Heart right ventricle (tissue), 16 donors: ENCODE measurements at regions not wholly inside any gene's neighbourhood (a gene's known extent, or its start where the extent isn't known, plus 50 kb on each side); places are given as distances from the start of the nearest gene placed in this dataset.

Experiments used
- ATAC-seq, 8 donors: fragments of 200-7000 bp; cut with Tn5 transposase; one replicate each; pipeline ENCODE4 v1.9.1; 2020; ENCODE audit warnings: mild to moderate bottlenecking in 8 of 8, moderate library complexity in 8 of 8, moderate number of reproducible peaks in 1 of 8
- DNase-seq, 2 donors: peaks; one replicate each; pipeline ENCODE4 v3.0.0-alpha.2; 2020
- H3K27ac ChIP-seq, 10 donors: fragments of 200-600 bp; sonication (generic) in 2 of 10; one replicate each; pipeline versions ENCODE4 v1.5.0 to v1.8.0; 2020 to 2022; ENCODE audit warnings: mild to moderate bottlenecking in 3 of 10
- H3K27me3 ChIP-seq, 7 donors: fragments of 200-600 bp; one replicate each; pipeline ENCODE4 v1.8.0; 2021 to 2022; ENCODE audit warnings: mild to moderate bottlenecking in 2 of 7
- H3K36me3 ChIP-seq, 9 donors: fragments of 200-600 bp; sonication (generic) in 1 of 9; one replicate each; pipeline versions ENCODE4 v1.5.0 to v1.8.0; 2020 to 2022; ENCODE audit warnings: mild to moderate bottlenecking in 2 of 9
- H3K4me1 ChIP-seq, 9 donors: fragments of 200-600 bp; sonication (generic) in 1 of 9; one replicate each; pipeline versions ENCODE4 v1.5.0 to v1.8.0; 2020 to 2022; ENCODE audit warnings: mild to moderate bottlenecking in 4 of 9
- H3K4me3 ChIP-seq, 10 donors: fragments of 200-600 bp; sonication (generic) in 2 of 10; one replicate each; pipeline versions ENCODE4 v1.5.0 to v1.8.0; 2020 to 2022; ENCODE audit warnings: mild to moderate bottlenecking in 7 of 10, moderate library complexity in 2 of 10
- H3K9me3 ChIP-seq, 11 donors: fragments of 200-600 bp in 10 of 11; sonication (generic) in 2 of 11; one replicate each; pipeline versions ENCODE4 v1.5.0 to v1.8.0; 2013 to 2022; ENCODE audit warnings: mild to moderate bottlenecking in 2 of 11, control low read depth in 1 of 11, moderate library complexity in 1 of 11
- WGBS, 2 donors: extraction: QIAGEN DNeasy Blood & Tissue Kit; methylation state at CpG; one replicate each; pipeline ENCODE4 v1.1.7; 2013; ENCODE audit warnings: inconsistent platforms in 1 of 2; 5-methylcytosine and 5-hydroxymethylcytosine counted together
- intact Hi-C, 10 donors: fragments of 100-400 bp; cut with DNase I; formaldehyde crosslinking; loops; one replicate each; pipeline versions ENCODE4 v1.11.1 to v1.14.2; 2022
- TF ChIP-seq, protein P1 (sequence below), 9 donors: fragments of 200-600 bp; sonication (generic) in 2 of 9; IDR thresholded peaks; one replicate each; pipeline versions ENCODE4 v1.5.0 to v1.8.0; 2021 to 2022; ENCODE audit warnings: antibody characterized with exemption in 9 of 9, mild to moderate bottlenecking in 5 of 9, moderate library complexity in 1 of 9
- donor health status: Arrhythmogenic right ventricular cardiomyopathy.
- donor health status: ischemic (EF 13 %, LVEDD 7.1; RV severe dilation, severe dysfunction).
- donor health status: healthy with polysubstance abuse.
- donor health status: DM: no; HTN: yes; CAD: no.
- donor health status: DM: no; HTN: no; CAD: no.
- donor health status: ischemic (EF 25% LVEDD 6.9; RV normal size, moderate dysfunction).
- donor health status: ischemic (EF 25% LVEDD 5.7; RV mildly dilated, moderate dysfunction).
- donor health status: healthy.
- donor health status: DM: yes; HTN: yes; CAD: no.
- donor health status: Ischemic cardiomyopathy.
- donor health status: ischemic (EF 35%, LVEDD 5.7; RV mildly dilated, moderate dysfunction).
- donor health status: nonischemic (EF 11% LVEDD 7.7; RV severe dilation, severe dysfunction).
- donor health status: DM: yes; HTN: yes; CAD: no.
- donor health status: PGD.
- donor health status: ischemic (EF 29% LVEDD 5.4; RV normal size, mild dysfunction).
- donor health status: nonischemic (EF 23%, LVEDD 6.1; RV moderate dilation, normal function).

DNA sequence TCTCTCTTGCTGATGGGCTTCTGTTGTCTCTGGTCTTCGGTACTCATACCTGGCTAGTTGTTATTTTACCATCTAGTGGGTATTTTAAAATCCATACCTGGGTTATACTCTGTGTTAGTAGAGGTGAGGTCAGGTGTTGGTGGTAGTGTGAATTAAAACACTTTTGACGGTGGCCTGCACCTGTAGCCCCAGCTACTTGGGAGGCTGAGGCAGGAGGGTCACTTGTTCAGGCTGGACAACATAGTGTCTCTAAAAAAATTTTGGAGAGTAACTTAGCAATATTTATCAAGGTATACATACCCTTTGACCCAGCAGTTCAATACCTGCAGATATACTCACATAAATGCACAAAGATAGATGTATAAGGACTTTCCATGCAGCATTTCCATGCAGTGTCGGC is 55.4 kb downstream of the GSX1 start:
- H3K4me3 ChIP-seq = no peak overlapping the region
- intact Hi-C loops = no loop called here
- WGBS, 2 donors = 81 to 93% methylated on average over 3 of the region's 3 CpGs
- TF ChIP-seq, protein P1, sequence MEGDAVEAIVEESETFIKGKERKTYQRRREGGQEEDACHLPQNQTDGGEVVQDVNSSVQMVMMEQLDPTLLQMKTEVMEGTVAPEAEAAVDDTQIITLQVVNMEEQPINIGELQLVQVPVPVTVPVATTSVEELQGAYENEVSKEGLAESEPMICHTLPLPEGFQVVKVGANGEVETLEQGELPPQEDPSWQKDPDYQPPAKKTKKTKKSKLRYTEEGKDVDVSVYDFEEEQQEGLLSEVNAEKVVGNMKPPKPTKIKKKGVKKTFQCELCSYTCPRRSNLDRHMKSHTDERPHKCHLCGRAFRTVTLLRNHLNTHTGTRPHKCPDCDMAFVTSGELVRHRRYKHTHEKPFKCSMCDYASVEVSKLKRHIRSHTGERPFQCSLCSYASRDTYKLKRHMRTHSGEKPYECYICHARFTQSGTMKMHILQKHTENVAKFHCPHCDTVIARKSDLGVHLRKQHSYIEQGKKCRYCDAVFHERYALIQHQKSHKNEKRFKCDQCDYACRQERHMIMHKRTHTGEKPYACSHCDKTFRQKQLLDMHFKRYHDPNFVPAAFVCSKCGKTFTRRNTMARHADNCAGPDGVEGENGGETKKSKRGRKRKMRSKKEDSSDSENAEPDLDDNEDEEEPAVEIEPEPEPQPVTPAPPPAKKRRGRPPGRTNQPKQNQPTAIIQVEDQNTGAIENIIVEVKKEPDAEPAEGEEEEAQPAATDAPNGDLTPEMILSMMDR (IDR thresholded peaks at IDR 0.05) = no peak
- peaks cover 0 to 60% (median 30%) of the 10 kb centered on the region in 7 donors for H3K27me3 ChIP-seq
- H3K4me1 ChIP-seq = no peaks in the 10 kb centered on the region
- H3K27ac ChIP-seq = no peak overlapping the region
- ATAC-seq = no peak
- no peak for DNase-seq
- H3K9me3 ChIP-seq = peaks cover 0 to 22% (median 0%) of the 10 kb centered on the region in 11 donors
- no peaks in the 10 kb centered on the region for H3K36me3 ChIP-seq

DNA sequence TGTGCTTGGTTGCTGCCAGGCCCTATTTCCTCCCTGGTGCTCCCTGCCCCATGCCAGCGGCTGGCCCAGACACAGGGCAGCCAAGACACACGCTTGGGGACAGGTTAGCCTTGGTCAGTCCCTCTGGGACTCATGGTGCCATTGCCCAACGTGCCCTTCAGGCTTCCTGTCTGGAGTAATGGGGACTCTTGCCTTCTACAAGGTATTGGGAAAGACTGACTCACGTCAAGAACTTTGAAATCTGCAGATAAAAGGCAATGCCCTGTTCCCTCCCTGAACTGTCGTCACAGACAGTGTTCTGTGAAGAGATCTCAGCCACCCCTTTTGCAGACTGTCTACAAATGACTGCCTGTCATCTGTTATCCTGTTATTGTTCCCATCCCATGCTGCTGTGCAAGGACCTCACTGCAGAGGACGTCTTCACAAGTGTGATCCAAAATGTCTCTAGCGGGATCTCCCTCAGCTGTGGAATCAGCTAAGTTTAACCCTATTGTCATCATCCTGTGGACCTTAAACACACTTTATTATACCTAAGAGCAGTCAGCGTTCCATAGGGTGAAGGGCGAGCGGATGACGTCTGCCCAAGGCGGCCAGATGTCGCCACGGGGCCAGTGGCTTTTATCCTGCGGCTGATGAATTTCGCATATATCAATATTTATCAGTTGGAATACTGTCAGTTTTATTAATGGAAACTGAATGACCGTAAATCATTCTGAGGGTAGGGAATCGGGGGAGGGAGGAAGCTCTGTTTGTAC is 59.0 kb downstream of the GSX1 start:
- ATAC-seq (no peak), DNase-seq (no peak)
- WGBS, 2 donors = 59% methylated on average over 18 of the region's 18 CpGs
- Histone ChIP-seq H3K27me3 (peaks cover 0 to 58% (median 44%) of the 10 kb centered on the region in 7 donors), H3K9me3 (peaks cover 0 to 9% (median 0%) of the 10 kb centered on the region in 11 donors), H3K27ac (no peak overlapping the region), H3K4me3 (no peak overlapping the region), H3K4me1 (no peaks in the 10 kb centered on the region), H3K36me3 (no peaks in the 10 kb centered on the region)
- TF ChIP-seq, protein P1 (IDR thresholded peaks at IDR 0.05) = no peak
- intact Hi-C loops = no loop called here

DNA sequence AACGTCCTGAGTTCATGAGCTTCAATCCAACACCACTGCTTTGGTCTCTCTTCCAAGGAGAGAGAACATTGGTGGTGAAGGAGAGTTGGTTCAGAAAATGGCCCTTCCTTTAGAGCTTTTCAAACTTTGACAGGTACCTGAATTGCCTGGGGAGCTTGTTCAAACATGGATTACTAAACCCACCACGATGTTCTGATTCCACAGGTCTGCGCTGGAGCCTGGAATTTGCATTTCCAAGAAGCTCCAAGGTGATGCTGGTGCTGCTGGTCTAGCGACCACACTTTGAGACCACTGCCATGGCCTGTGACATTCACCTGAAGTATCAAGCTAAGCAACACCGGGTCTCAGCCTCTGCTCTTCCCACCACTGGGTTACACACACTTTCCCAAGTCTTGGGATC is 60.2 kb downstream of the GSX1 start:
- no peak for DNase-seq
- WGBS, 2 donors = 56 to 63% methylated on average over 5 of the region's 5 CpGs

DNA sequence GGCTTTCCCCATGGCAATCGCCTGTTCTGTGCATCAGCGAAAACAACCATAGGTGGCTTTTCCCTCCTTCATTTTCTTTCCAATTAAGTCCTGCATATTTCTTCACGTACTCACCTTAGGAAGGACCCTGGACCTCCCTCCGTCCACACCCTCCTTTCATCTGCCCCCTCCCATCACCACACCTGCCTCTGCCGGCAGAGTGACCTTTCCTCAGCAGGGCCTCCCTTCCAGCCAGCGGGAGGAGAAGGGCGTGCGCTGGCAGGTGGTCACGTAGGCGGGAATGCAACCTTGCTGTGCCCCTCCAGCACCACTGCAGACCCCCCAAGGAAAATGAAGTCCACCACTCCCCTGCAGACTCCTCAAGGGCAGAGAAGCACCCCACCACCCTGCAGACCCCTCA is 61.1 kb downstream of the GSX1 start:
- H3K36me3 ChIP-seq = no peaks in the 10 kb centered on the region
- intact Hi-C loops = no loop called here
- no peak overlapping the region for H3K4me3 ChIP-seq
- ATAC-seq (no peak), DNase-seq (no peak)
- H3K27ac ChIP-seq = no peak overlapping the region
- H3K4me1 ChIP-seq = no peaks in the 10 kb centered on the region
- TF ChIP-seq, protein P1 (IDR thresholded peaks at IDR 0.05) = no peak
- peaks cover 0 to 58% (median 54%) of the 10 kb centered on the region in 7 donors for H3K27me3 ChIP-seq
- WGBS, 2 donors = 56 to 69% methylated on average over 10 of the region's 10 CpGs
- H3K9me3 ChIP-seq = peaks cover 0 to 9% (median 0%) of the 10 kb centered on the region in 11 donors

More for the DNA sequence above, 60.2 kb downstream of the GSX1 start:
- intact Hi-C loops = no loop called here
- TF ChIP-seq, protein P1 (IDR thresholded peaks at IDR 0.05) = no peak
- H3K36me3 ChIP-seq = no peaks in the 10 kb centered on the region
- H3K4me3 ChIP-seq = no peak overlapping the region
- no peak for ATAC-seq
- peaks cover 0 to 60% (median 47%) of the 10 kb centered on the region in 7 donors for H3K27me3 ChIP-seq
- H3K4me1 ChIP-seq = no peaks in the 10 kb centered on the region
- peaks cover 0 to 9% (median 0%) of the 10 kb centered on the region in 11 donors for H3K9me3 ChIP-seq
- no peak overlapping the region for H3K27ac ChIP-seq
